Sigmoid colon (tissue), 6 donors: ENCODE measurements at regions not wholly inside any gene's neighbourhood (a gene's known extent, or its start where the extent isn't known, plus 50 kb on each side); places are given as distances from the start of the nearest gene placed in this dataset.

Experiments
- DNase-seq: peaks from one replicate; pipeline ENCODE4 v3.0.0-alpha.2; 2019
- H3K27ac ChIP-seq, 4 donors: fragments of 200-600 bp; sonication (generic); one replicate each; pipeline ENCODE4 v1.5.1; 2016 to 2019; ENCODE audit warnings: mild to moderate bottlenecking in 1 of 4
- H3K27me3 ChIP-seq, 3 donors: fragments of 200-600 bp; sonication (generic); one replicate each; pipeline ENCODE4 v1.5.1; 2019; ENCODE audit warnings: mild to moderate bottlenecking in 1 of 3
- H3K36me3 ChIP-seq, 4 donors: fragments of 200-600 bp; sonication (generic); one replicate each; pipeline ENCODE4 v1.5.1; 2016 to 2019
- H3K4me1 ChIP-seq, 4 donors: fragments of 200-600 bp; sonication (generic); one replicate each; pipeline ENCODE4 v1.5.1; 2017 to 2019
- H3K4me3 ChIP-seq, 4 donors: fragments of 200-600 bp; sonication (generic); one replicate each; pipeline ENCODE4 v1.5.1; 2017 to 2019; ENCODE audit warnings: mild to moderate bottlenecking in 2 of 4, moderate library complexity in 1 of 4
- H3K9me3 ChIP-seq, 4 donors: fragments of 200-600 bp in 3 of 4; sonication (generic) in 3 of 4; one replicate each; pipeline versions ENCODE4 v1.5.1 to v1.6.1; 2013 to 2019
- EP300 ChIP-seq, 4 donors: sonication (generic); formaldehyde crosslinking; IDR thresholded peaks; one replicate each; pipeline ENCODE4 v1.6.1; 2017; ENCODE audit warnings: antibody characterized with exemption in 4 of 4
- POLR2A ChIP-seq, 2 donors: fragments of 450-650 bp; IDR thresholded peaks; one replicate each; pipeline ENCODE4 v1.6.1; 2016; ENCODE audit warnings: antibody characterized with exemption in 2 of 2, mild to moderate bottlenecking in 2 of 2, moderate library complexity in 2 of 2
- POLR2AphosphoS5 ChIP-seq, 4 donors: sonication (generic); formaldehyde crosslinking; IDR thresholded peaks; one replicate each; pipeline ENCODE4 v1.6.1; 2017; ENCODE audit warnings: antibody characterized with exemption in 4 of 4
- WGBS, 2 donors: extraction: QIAGEN DNeasy Blood & Tissue Kit; methylation state at CpG; one replicate each; pipeline ENCODE4 v1.1.7; 2013; 5-methylcytosine and 5-hydroxymethylcytosine counted together
- intact Hi-C: fragments of 100-400 bp; cut with DNase I; formaldehyde crosslinking; loops from one replicate; pipeline ENCODE4 v1.15.1; 2023
- TF ChIP-seq, protein P1 (sequence below), 4 experiments: fragments of 450-650 bp in 3 of 4; fragments of 200-600 bp in 1 of 4; IDR thresholded peaks; one replicate each; pipeline ENCODE4 v1.5.1; 2016 to 2019; ENCODE audit warnings: antibody characterized with exemption in 4 of 4, mild to moderate bottlenecking in 3 of 4, moderate library complexity in 2 of 4
- donor health status: healthy with polysubstance abuse.
- donor health status: healthy.

DNA sequence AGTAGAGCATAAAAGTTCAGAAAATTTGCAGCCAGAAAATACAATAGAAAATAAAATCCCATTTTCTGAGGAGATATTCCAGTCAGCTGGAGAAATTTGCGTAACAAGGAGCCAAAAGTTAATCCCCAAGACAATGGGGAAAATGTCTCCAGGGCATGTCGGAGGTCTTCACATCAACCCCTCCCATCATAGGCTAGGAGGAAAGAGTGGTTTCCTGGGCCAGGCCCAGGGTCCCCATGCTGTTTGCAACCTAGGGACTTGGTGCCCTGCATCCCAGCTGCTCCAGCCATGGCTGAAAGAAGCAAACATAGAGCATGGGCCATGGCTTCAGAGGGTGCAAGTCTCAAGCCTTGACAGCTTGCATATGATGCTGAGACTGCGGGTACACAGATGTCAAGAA lies 255.0 kb downstream of the DTWD2 start:
- TF ChIP-seq EP300 (IDR thresholded peaks at IDR 0.05) = no peak
- no peak for TF ChIP-seq POLR2AphosphoS5 (IDR thresholded peaks at IDR 0.05)
- no peak for TF ChIP-seq POLR2A (IDR thresholded peaks at IDR 0.05)
- TF ChIP-seq, protein P1, sequence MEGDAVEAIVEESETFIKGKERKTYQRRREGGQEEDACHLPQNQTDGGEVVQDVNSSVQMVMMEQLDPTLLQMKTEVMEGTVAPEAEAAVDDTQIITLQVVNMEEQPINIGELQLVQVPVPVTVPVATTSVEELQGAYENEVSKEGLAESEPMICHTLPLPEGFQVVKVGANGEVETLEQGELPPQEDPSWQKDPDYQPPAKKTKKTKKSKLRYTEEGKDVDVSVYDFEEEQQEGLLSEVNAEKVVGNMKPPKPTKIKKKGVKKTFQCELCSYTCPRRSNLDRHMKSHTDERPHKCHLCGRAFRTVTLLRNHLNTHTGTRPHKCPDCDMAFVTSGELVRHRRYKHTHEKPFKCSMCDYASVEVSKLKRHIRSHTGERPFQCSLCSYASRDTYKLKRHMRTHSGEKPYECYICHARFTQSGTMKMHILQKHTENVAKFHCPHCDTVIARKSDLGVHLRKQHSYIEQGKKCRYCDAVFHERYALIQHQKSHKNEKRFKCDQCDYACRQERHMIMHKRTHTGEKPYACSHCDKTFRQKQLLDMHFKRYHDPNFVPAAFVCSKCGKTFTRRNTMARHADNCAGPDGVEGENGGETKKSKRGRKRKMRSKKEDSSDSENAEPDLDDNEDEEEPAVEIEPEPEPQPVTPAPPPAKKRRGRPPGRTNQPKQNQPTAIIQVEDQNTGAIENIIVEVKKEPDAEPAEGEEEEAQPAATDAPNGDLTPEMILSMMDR (IDR thresholded peaks at IDR 0.05) = no peak
- no peak for DNase-seq
- H3K27me3 ChIP-seq = no peaks in the 10 kb centered on the region
- no peaks in the 10 kb centered on the region for H3K36me3 ChIP-seq
- H3K4me3 ChIP-seq = no peak overlapping the region
- intact Hi-C loops = no loop called here
- no peaks in the 10 kb centered on the region for H3K4me1 ChIP-seq
- no peak overlapping the region for H3K27ac ChIP-seq
- no peaks in the 10 kb centered on the region for H3K9me3 ChIP-seq
- 90 to 92% methylated on average over 3 of the region's 3 CpGs for WGBS, 2 donors

DNA sequence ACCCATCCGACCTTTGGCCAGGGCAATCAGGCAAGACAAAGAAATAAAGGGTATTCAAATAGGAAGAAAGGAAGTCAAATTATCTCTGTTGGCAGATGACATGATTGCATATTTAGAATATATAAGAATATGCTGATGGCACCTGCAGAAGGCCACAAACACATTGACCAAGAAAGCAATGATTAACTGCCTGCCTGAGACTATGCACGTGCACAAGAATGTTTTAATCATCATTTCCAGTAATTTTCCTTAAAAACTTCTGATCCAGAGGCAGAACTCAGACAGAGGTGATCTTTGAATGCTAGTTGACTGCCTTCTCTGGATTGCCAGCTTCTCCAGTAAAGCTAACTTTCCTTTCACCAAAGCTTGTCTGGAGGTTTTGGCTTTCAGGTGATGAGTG lies 260.2 kb downstream of the DTWD2 start:
- no peak for DNase-seq
- Histone ChIP-seq H3K27ac (no peak overlapping the region), H3K9me3 (no peaks in the 10 kb centered on the region), H3K36me3 (no peaks in the 10 kb centered on the region), H3K4me1 (no peaks in the 10 kb centered on the region), H3K4me3 (no peak overlapping the region), H3K27me3 (no peaks in the 10 kb centered on the region)
- no peak for TF ChIP-seq POLR2AphosphoS5 (IDR thresholded peaks at IDR 0.05)
- TF ChIP-seq EP300 (IDR thresholded peaks at IDR 0.05) = no peak
- TF ChIP-seq POLR2A (IDR thresholded peaks at IDR 0.05) = no peak
- TF ChIP-seq, protein P1 (IDR thresholded peaks at IDR 0.05) = no peak
- WGBS, 2 donors = 39 to 70% methylated on average over 2 of the region's 2 CpGs
- intact Hi-C loops = no loop called here

DNA sequence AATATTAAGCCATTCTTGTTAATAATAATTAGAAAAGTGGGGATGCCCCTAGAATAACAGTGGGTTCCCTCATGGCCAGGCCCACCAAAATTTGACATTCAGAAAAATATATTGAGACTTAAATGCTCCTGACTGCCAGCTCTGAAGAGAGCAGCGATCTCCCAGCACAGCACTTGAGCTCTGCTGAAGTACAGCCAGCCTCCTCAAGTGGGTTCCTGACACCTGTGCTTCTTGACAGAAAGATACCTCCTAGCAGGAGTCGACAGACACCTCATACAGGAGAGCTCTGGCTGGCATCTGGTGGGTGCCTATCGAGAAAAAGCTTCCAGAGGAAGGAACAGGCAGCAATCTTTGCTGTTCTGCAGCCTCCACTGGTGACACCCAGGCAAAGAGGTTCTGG lies 261.5 kb downstream of the DTWD2 start:
- WGBS, 2 donors = 55 to 75% methylated on average over 3 of the region's 3 CpGs
- H3K27ac ChIP-seq = no peak overlapping the region
- no peaks in the 10 kb centered on the region for H3K27me3 ChIP-seq
- H3K4me1 ChIP-seq = no peaks in the 10 kb centered on the region
- no peak for DNase-seq
- H3K36me3 ChIP-seq = no peaks in the 10 kb centered on the region
- no peak overlapping the region for H3K4me3 ChIP-seq
- H3K9me3 ChIP-seq = no peaks in the 10 kb centered on the region
- TF ChIP-seq POLR2A (IDR thresholded peaks at IDR 0.05) = no peak
- TF ChIP-seq, protein P1 (IDR thresholded peaks at IDR 0.05) = no peak
- TF ChIP-seq POLR2AphosphoS5 (IDR thresholded peaks at IDR 0.05) = no peak
- TF ChIP-seq EP300 (IDR thresholded peaks at IDR 0.05) = no peak
- intact Hi-C loops = no loop called here

DNA sequence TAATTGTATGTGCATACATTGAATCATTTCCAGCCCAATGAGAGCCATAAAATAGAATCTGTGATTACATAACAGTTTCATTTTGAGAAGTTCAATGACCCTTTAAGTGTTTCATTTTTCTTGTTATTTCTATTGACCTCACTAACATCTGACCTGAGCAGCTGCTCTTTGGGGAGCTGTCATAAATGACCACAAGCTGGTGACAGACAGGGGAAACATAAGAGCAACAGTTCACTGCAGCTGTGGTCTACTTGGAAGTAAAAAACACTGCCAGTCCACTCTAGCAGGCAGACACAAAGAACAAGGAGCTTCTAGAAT lies 265.4 kb downstream of the DTWD2 start:
- intact Hi-C loops = no loop called here
- peaks cover 0 to 4% (median 0%) of the 10 kb centered on the region in 4 donors for H3K9me3 ChIP-seq

More for the DNA sequence above, 265.4 kb downstream of the DTWD2 start:
- Histone ChIP-seq H3K27me3 (no peaks in the 10 kb centered on the region), H3K4me3 (no peak overlapping the region), H3K4me1 (no peaks in the 10 kb centered on the region), H3K36me3 (no peaks in the 10 kb centered on the region), H3K27ac (no peak overlapping the region)
- DNase-seq = no peak
- TF ChIP-seq POLR2AphosphoS5 (IDR thresholded peaks at IDR 0.05) (no peak), EP300 (IDR thresholded peaks at IDR 0.05) (no peak), POLR2A (IDR thresholded peaks at IDR 0.05) (no peak)
- TF ChIP-seq, protein P1 (IDR thresholded peaks at IDR 0.05) = no peak
